ENCODE measurements at regions not wholly inside any gene's neighbourhood (a gene's known extent, or its start where the extent isn't known, plus 50 kb on each side); places are given as distances from the start of the nearest gene placed in this dataset.

DNA sequence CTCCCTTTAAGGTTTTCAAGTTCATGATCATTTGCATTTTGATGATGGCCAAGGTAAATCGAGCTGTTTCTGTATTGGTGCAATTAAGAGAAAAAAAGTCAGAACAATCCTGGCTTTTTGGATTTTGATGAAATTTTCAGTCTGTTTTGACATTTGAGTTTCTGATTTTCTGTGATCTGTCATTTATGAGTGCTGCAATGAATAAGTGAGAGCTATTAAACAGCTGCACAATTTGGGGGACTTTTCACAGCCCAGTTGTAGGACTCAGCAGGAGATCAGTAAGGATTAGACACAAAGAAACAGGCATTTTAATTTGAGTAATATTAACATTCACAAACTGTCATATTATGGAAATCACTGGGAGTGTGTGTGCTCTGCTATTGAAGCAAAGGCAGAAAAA lies 452.9 kb upstream of the CXADR start:
- H3K4me1 Mint-ChIP-seq (ENCODE audit: low read depth): no peaks in the 10 kb centered on the region

DNA sequence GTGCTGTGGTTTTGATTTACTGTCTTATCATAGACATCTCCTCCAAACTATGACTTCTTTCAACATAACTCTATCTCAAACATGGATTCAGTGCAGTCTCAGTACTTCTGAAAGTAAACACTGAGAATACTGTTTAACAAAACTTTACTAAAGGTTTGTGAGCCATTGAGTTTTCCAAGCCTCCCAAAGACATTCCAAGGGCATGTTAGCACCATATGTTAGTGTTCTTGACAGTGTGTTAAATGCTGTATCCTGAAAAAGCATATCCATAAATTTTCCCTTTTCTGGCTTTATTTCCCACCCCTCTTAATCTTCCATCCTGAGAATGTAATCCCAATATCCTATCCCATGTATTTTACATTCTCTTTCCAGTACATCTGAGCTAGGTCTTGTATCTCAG lies 446.8 kb upstream of the CXADR start:
- DNase-seq (ENCODE audit: low spot score): no peak
- H3K4me1 Mint-ChIP-seq (ENCODE audit: low read depth): peaks cover 3% of the 10 kb centered on the region
- H3K9me3 Mint-ChIP-seq (ENCODE audit: low read depth): peaks cover 4% of the 10 kb centered on the region
- H3K27me3 Mint-ChIP-seq (ENCODE audit: low read depth): peaks cover 7% of the 10 kb centered on the region
- H3K36me3 Mint-ChIP-seq (ENCODE audit: low read depth): no peaks in the 10 kb centered on the region
- TF ChIP-seq, protein P1, sequence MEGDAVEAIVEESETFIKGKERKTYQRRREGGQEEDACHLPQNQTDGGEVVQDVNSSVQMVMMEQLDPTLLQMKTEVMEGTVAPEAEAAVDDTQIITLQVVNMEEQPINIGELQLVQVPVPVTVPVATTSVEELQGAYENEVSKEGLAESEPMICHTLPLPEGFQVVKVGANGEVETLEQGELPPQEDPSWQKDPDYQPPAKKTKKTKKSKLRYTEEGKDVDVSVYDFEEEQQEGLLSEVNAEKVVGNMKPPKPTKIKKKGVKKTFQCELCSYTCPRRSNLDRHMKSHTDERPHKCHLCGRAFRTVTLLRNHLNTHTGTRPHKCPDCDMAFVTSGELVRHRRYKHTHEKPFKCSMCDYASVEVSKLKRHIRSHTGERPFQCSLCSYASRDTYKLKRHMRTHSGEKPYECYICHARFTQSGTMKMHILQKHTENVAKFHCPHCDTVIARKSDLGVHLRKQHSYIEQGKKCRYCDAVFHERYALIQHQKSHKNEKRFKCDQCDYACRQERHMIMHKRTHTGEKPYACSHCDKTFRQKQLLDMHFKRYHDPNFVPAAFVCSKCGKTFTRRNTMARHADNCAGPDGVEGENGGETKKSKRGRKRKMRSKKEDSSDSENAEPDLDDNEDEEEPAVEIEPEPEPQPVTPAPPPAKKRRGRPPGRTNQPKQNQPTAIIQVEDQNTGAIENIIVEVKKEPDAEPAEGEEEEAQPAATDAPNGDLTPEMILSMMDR (IDR thresholded peaks at IDR 0.05): no peak
- H3K4me3 Mint-ChIP-seq (ENCODE audit: unreplicated experiment): no peak overlapping the region
- no peak overlapping the region for H3K27ac Mint-ChIP-seq (ENCODE audit: unreplicated experiment)

More for the DNA sequence above, 452.9 kb upstream of the CXADR start:
- peaks cover 1% of the 10 kb centered on the region for H3K36me3 Mint-ChIP-seq (ENCODE audit: low read depth)
- no peak overlapping the region for H3K27ac Mint-ChIP-seq (ENCODE audit: unreplicated experiment)
- DNase-seq (ENCODE audit: low spot score): no peak
- H3K4me3 Mint-ChIP-seq (ENCODE audit: unreplicated experiment): no peak overlapping the region
- H3K27me3 Mint-ChIP-seq (ENCODE audit: low read depth): peaks cover 13% of the 10 kb centered on the region
- TF ChIP-seq, protein P1 (IDR thresholded peaks at IDR 0.05): no peak
- peaks cover 4% of the 10 kb centered on the region for H3K9me3 Mint-ChIP-seq (ENCODE audit: low read depth)

DNA sequence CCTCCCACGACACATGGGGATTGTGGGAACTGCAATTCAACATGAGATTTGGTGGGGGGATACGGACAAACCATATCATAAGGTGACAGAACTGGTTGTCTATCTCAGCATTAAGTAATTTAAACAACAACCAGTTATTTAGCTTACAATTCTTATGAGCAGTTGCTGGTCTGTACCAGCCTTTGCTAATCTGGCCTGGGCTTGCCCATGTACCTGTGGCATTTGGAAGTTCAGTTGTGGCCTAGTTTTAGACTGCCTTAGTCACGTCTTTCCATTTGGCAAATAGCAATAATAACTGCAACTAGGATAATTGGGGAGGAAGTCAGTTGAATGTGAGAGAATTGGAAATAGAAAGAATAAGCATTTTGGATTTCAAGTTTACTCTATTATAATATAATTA lies 441.8 kb upstream of the CXADR start:
- Mint-ChIP-seq H3K27me3 (ENCODE audit: low read depth) (peaks cover under 1% of the 10 kb centered on the region), H3K36me3 (ENCODE audit: low read depth) (no peaks in the 10 kb centered on the region), H3K27ac (ENCODE audit: unreplicated experiment) (no peak overlapping the region), H3K9me3 (ENCODE audit: low read depth) (no peaks in the 10 kb centered on the region), H3K4me1 (ENCODE audit: low read depth) (peaks cover 6% of the 10 kb centered on the region), H3K4me3 (ENCODE audit: unreplicated experiment) (no peak overlapping the region)
- DNase-seq (ENCODE audit: low spot score): no peak
- TF ChIP-seq, protein P1 (IDR thresholded peaks at IDR 0.05): no peak

DNA sequence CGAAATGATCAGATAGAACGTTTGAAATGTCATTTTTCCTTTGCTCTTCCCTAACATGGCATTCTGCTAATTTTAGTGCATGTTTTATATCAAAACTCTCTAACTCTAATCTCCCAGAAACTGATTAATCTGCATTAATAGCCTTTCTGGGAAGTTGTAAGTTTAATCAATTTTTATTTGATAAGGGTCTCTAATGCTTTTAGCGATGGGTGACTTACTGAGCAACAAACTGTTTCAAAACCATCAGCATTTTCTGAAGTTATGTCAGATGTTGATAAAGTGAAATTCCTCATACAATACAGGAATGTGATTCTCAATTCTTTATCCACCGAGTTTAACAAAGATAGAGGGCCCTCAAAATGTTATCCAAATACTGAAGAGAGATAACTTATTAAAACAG lies 431.6 kb upstream of the CXADR start:
- H3K27me3 Mint-ChIP-seq (ENCODE audit: low read depth): peaks cover 3% of the 10 kb centered on the region
- H3K9me3 Mint-ChIP-seq (ENCODE audit: low read depth): no peaks in the 10 kb centered on the region
- TF ChIP-seq, protein P1 (IDR thresholded peaks at IDR 0.05): no peak
- no peak for DNase-seq (ENCODE audit: low spot score)
- no peaks in the 10 kb centered on the region for H3K36me3 Mint-ChIP-seq (ENCODE audit: low read depth)
- H3K4me1 Mint-ChIP-seq (ENCODE audit: low read depth): peaks cover 8% of the 10 kb centered on the region
- no peak overlapping the region for H3K4me3 Mint-ChIP-seq (ENCODE audit: unreplicated experiment)
- no peak overlapping the region for H3K27ac Mint-ChIP-seq (ENCODE audit: unreplicated experiment)

DNA sequence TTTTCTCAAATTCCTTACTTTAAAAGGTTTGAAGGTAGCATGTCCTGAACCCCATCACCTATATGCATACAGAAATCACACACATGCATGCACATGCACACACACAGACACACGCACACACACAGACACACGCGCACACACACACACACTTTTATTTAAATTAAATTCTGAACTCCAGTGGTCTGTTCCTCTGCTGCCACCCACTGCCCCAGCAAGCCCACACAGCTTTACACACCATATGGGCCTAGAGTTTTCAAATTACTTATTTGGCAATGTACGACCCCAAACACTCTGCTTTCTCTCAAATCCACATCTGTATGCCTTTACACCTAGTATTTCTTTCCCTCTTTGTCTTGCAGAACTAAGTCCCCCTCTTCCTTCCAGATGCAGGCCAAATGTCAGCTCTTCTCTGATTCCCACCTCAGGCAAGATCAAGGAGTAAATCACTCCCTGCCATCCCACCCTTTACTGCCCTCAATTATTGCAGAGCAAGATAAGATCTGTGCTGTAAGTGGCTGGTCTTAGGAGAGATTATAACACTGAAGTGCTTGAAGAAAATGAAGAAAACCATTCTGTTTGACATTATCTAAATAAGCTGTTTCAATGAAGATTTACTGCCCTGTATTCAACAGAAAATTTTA lies 429.9 kb upstream of the CXADR start:
- no peaks in the 10 kb centered on the region for H3K9me3 Mint-ChIP-seq (ENCODE audit: low read depth)
- no peak overlapping the region for H3K4me3 Mint-ChIP-seq (ENCODE audit: unreplicated experiment)
- peaks cover 8% of the 10 kb centered on the region for H3K4me1 Mint-ChIP-seq (ENCODE audit: low read depth)
- H3K27me3 Mint-ChIP-seq (ENCODE audit: low read depth): peaks cover 3% of the 10 kb centered on the region
- TF ChIP-seq, protein P1 (IDR thresholded peaks at IDR 0.05): peak; percentile 22
- DNase-seq (ENCODE audit: low spot score): no peak
- H3K36me3 Mint-ChIP-seq (ENCODE audit: low read depth): no peaks in the 10 kb centered on the region
- no peak overlapping the region for H3K27ac Mint-ChIP-seq (ENCODE audit: unreplicated experiment)

Data from chondrocyte (in vitro differentiated cells).